CD4-positive, alpha-beta T cell treated with Interferon gamma for 1 hour (primary cell): ENCODE measurements at regions not wholly inside any gene's neighbourhood (a gene's known extent, or its start where the extent isn't known, plus 50 kb on each side); places are given as distances from the start of the nearest gene placed in this dataset.

Experiments
- DNase-seq: peaks from one replicate; pipeline ENCODE4 v3.0.0-alpha.2; 2020

- peak; percentile 63 for DNase-seq
Measured at GRCh38 chr18:34978953-34979608, 62.1 kb upstream of the MAPRE2 start.

- DNase-seq: no peak
Measured at GRCh38 chr18:34981487-34981886, 59.7 kb upstream of the MAPRE2 start.

GRCh38 chr18:34985963-34986362 lies 55.2 kb upstream of the MAPRE2 start:
- DNase-seq: no peak

- DNase-seq: no peak
Measured at GRCh38 chr18:34990597-34990996, 50.6 kb upstream of the MAPRE2 start.

- DNase-seq: no peak
Measured at GRCh38 chr18:34991152-34991551, 50.1 kb upstream of the MAPRE2 start.
